ENCODE measurements at regions not wholly inside any gene's neighbourhood (a gene's known extent, or its start where the extent isn't known, plus 50 kb on each side); places are given as distances from the start of the nearest gene placed in this dataset.

GRCh38 chr1:70866542-70867264 is 180.9 kb downstream of the PTGER3 start:
- peak in 6 of 9 donors; percentile 6 to 68 (median 38) for DNase-seq (ENCODE audit: low read depth in 6 of 9, low spot score in 9 of 9)
- Histone ChIP-seq H3K9me3 (ENCODE audit: control insufficient read depth in 2 of 2, insufficient read depth in 1 of 2, low read length in 1 of 2) (no peaks in the 10 kb centered on the region), H3K4me1 (ENCODE audit: control insufficient read depth in 2 of 2, insufficient read depth in 2 of 2, low read length in 2 of 2) (peaks cover 0 to 11% of the 10 kb centered on the region in 2 donors), H3K4me3 (ENCODE audit: low read length in 2 of 2) (no peak overlapping the region), H3K27me3 (ENCODE audit: control insufficient read depth in 2 of 2, insufficient read depth in 1 of 2, low read length in 1 of 2) (no peaks in the 10 kb centered on the region), H3K36me3 (ENCODE audit: control insufficient read depth in 2 of 2, insufficient read depth in 2 of 2, low read length in 1 of 2) (no peaks in the 10 kb centered on the region), H3K27ac (ENCODE audit: low read depth in 1 of 2, low read length in 1 of 2) (no peak overlapping the region)
- 45% methylated on average over 4 of the region's 4 CpGs for WGBS

- Histone ChIP-seq H3K4me3 (ENCODE audit: low read length in 2 of 2) (no peak overlapping the region), H3K9me3 (ENCODE audit: control insufficient read depth in 2 of 2, insufficient read depth in 1 of 2, low read length in 1 of 2) (no peaks in the 10 kb centered on the region), H3K27ac (ENCODE audit: low read depth in 1 of 2, low read length in 1 of 2) (no peak overlapping the region), H3K4me1 (ENCODE audit: control insufficient read depth in 2 of 2, insufficient read depth in 2 of 2, low read length in 2 of 2) (peaks cover 0 to under 1% of the 10 kb centered on the region in 2 donors), H3K27me3 (ENCODE audit: control insufficient read depth in 2 of 2, insufficient read depth in 1 of 2, low read length in 1 of 2) (no peaks in the 10 kb centered on the region), H3K36me3 (ENCODE audit: control insufficient read depth in 2 of 2, insufficient read depth in 2 of 2, low read length in 1 of 2) (no peaks in the 10 kb centered on the region)
- no peak for DNase-seq (ENCODE audit: low read depth in 6 of 9, low spot score in 9 of 9)
- WGBS: 72% methylated on average over 3 of the region's 3 CpGs
Measured at GRCh38 chr1:70871790-70872189, 175.8 kb downstream of the PTGER3 start.

- Histone ChIP-seq H3K36me3 (ENCODE audit: control insufficient read depth in 2 of 2, insufficient read depth in 2 of 2, low read length in 1 of 2) (no peaks in the 10 kb centered on the region), H3K4me3 (ENCODE audit: low read length in 2 of 2) (no peak overlapping the region), H3K9me3 (ENCODE audit: control insufficient read depth in 2 of 2, insufficient read depth in 1 of 2, low read length in 1 of 2) (no peaks in the 10 kb centered on the region), H3K27me3 (ENCODE audit: control insufficient read depth in 2 of 2, insufficient read depth in 1 of 2, low read length in 1 of 2) (no peaks in the 10 kb centered on the region), H3K4me1 (ENCODE audit: control insufficient read depth in 2 of 2, insufficient read depth in 2 of 2, low read length in 2 of 2) (no peaks in the 10 kb centered on the region), H3K27ac (ENCODE audit: low read depth in 1 of 2, low read length in 1 of 2) (no peak overlapping the region)
- WGBS: 59% methylated on average over 2 of the region's 2 CpGs
- no peak for DNase-seq (ENCODE audit: low read depth in 6 of 9, low spot score in 9 of 9)
Measured at GRCh38 chr1:70874063-70874462, 173.6 kb downstream of the PTGER3 start.

- Histone ChIP-seq H3K36me3 (ENCODE audit: control insufficient read depth in 2 of 2, insufficient read depth in 2 of 2, low read length in 1 of 2) (no peaks in the 10 kb centered on the region), H3K27ac (ENCODE audit: low read depth in 1 of 2, low read length in 1 of 2) (no peak overlapping the region), H3K4me3 (ENCODE audit: low read length in 2 of 2) (no peak overlapping the region), H3K9me3 (ENCODE audit: control insufficient read depth in 2 of 2, insufficient read depth in 1 of 2, low read length in 1 of 2) (no peaks in the 10 kb centered on the region), H3K4me1 (ENCODE audit: control insufficient read depth in 2 of 2, insufficient read depth in 2 of 2, low read length in 2 of 2) (no peaks in the 10 kb centered on the region), H3K27me3 (ENCODE audit: control insufficient read depth in 2 of 2, insufficient read depth in 1 of 2, low read length in 1 of 2) (no peaks in the 10 kb centered on the region)
- DNase-seq (ENCODE audit: low read depth in 6 of 9, low spot score in 9 of 9): no peak
- WGBS: 95% methylated on average over 1 of the region's 1 CpG
Measured at GRCh38 chr1:70874818-70875217, 172.8 kb downstream of the PTGER3 start.

- Histone ChIP-seq H3K36me3 (ENCODE audit: control insufficient read depth in 2 of 2, insufficient read depth in 2 of 2, low read length in 1 of 2) (no peaks in the 10 kb centered on the region), H3K27me3 (ENCODE audit: control insufficient read depth in 2 of 2, insufficient read depth in 1 of 2, low read length in 1 of 2) (no peaks in the 10 kb centered on the region), H3K4me1 (ENCODE audit: control insufficient read depth in 2 of 2, insufficient read depth in 2 of 2, low read length in 2 of 2) (no peaks in the 10 kb centered on the region), H3K9me3 (ENCODE audit: control insufficient read depth in 2 of 2, insufficient read depth in 1 of 2, low read length in 1 of 2) (peaks cover 0 to 6% of the 10 kb centered on the region in 2 donors), H3K4me3 (ENCODE audit: low read length in 2 of 2) (no peak overlapping the region), H3K27ac (ENCODE audit: low read depth in 1 of 2, low read length in 1 of 2) (no peak overlapping the region)
- WGBS: 98% methylated on average over 3 of the region's 3 CpGs
- DNase-seq (ENCODE audit: low read depth in 6 of 9, low spot score in 9 of 9): no peak
Measured at GRCh38 chr1:70877343-70877742, 170.3 kb downstream of the PTGER3 start.

- Histone ChIP-seq H3K9me3 (ENCODE audit: control insufficient read depth in 2 of 2, insufficient read depth in 1 of 2, low read length in 1 of 2) (no peaks in the 10 kb centered on the region), H3K36me3 (ENCODE audit: control insufficient read depth in 2 of 2, insufficient read depth in 2 of 2, low read length in 1 of 2) (no peaks in the 10 kb centered on the region), H3K4me1 (ENCODE audit: control insufficient read depth in 2 of 2, insufficient read depth in 2 of 2, low read length in 2 of 2) (no peaks in the 10 kb centered on the region), H3K27me3 (ENCODE audit: control insufficient read depth in 2 of 2, insufficient read depth in 1 of 2, low read length in 1 of 2) (no peaks in the 10 kb centered on the region), H3K27ac (ENCODE audit: low read depth in 1 of 2, low read length in 1 of 2) (no peak overlapping the region), H3K4me3 (ENCODE audit: low read length in 2 of 2) (no peak overlapping the region)
- WGBS: 90% methylated on average over 3 of the region's 3 CpGs
- DNase-seq (ENCODE audit: low read depth in 6 of 9, low spot score in 9 of 9): no peak
Measured at GRCh38 chr1:70887936-70888335, 159.7 kb downstream of the PTGER3 start.

GRCh38 chr1:70888722-70889121 is 158.9 kb downstream of the PTGER3 start:
- 91% methylated on average over 4 of the region's 4 CpGs for WGBS
- Histone ChIP-seq H3K4me3 (ENCODE audit: low read length in 2 of 2) (no peak overlapping the region), H3K4me1 (ENCODE audit: control insufficient read depth in 2 of 2, insufficient read depth in 2 of 2, low read length in 2 of 2) (no peaks in the 10 kb centered on the region), H3K36me3 (ENCODE audit: control insufficient read depth in 2 of 2, insufficient read depth in 2 of 2, low read length in 1 of 2) (no peaks in the 10 kb centered on the region), H3K9me3 (ENCODE audit: control insufficient read depth in 2 of 2, insufficient read depth in 1 of 2, low read length in 1 of 2) (no peaks in the 10 kb centered on the region), H3K27ac (ENCODE audit: low read depth in 1 of 2, low read length in 1 of 2) (no peak overlapping the region), H3K27me3 (ENCODE audit: control insufficient read depth in 2 of 2, insufficient read depth in 1 of 2, low read length in 1 of 2) (no peaks in the 10 kb centered on the region)
- no peak for DNase-seq (ENCODE audit: low read depth in 6 of 9, low spot score in 9 of 9)

GRCh38 chr1:70890408-70890807 is 157.2 kb downstream of the PTGER3 start:
- no peaks in the 10 kb centered on the region for H3K4me1 ChIP-seq (ENCODE audit: control insufficient read depth in 2 of 2, insufficient read depth in 2 of 2, low read length in 2 of 2)
- H3K27ac ChIP-seq (ENCODE audit: low read depth in 1 of 2, low read length in 1 of 2): no peak overlapping the region
- H3K36me3 ChIP-seq (ENCODE audit: control insufficient read depth in 2 of 2, insufficient read depth in 2 of 2, low read length in 1 of 2): no peaks in the 10 kb centered on the region
- 98% methylated on average over 2 of the region's 2 CpGs for WGBS
- H3K27me3 ChIP-seq (ENCODE audit: control insufficient read depth in 2 of 2, insufficient read depth in 1 of 2, low read length in 1 of 2): no peaks in the 10 kb centered on the region
- no peaks in the 10 kb centered on the region for H3K9me3 ChIP-seq (ENCODE audit: control insufficient read depth in 2 of 2, insufficient read depth in 1 of 2, low read length in 1 of 2)
- no peak overlapping the region for H3K4me3 ChIP-seq (ENCODE audit: low read length in 2 of 2)
- no peak for DNase-seq (ENCODE audit: low read depth in 6 of 9, low spot score in 9 of 9)

- no peak overlapping the region for H3K27ac ChIP-seq (ENCODE audit: low read depth in 1 of 2, low read length in 1 of 2)
Measured at GRCh38 chr1:70891051-70891843, 156.4 kb downstream of the PTGER3 start.

More at GRCh38 chr1:70891051-70891843, 156.4 kb downstream of the PTGER3 start:
- no peaks in the 10 kb centered on the region for H3K27me3 ChIP-seq (ENCODE audit: control insufficient read depth in 2 of 2, insufficient read depth in 1 of 2, low read length in 1 of 2)
- no peaks in the 10 kb centered on the region for H3K4me1 ChIP-seq (ENCODE audit: control insufficient read depth in 2 of 2, insufficient read depth in 2 of 2, low read length in 2 of 2)
- DNase-seq (ENCODE audit: low read depth in 6 of 9, low spot score in 9 of 9): no peak
- H3K36me3 ChIP-seq (ENCODE audit: control insufficient read depth in 2 of 2, insufficient read depth in 2 of 2, low read length in 1 of 2): no peaks in the 10 kb centered on the region
- H3K9me3 ChIP-seq (ENCODE audit: control insufficient read depth in 2 of 2, insufficient read depth in 1 of 2, low read length in 1 of 2): no peaks in the 10 kb centered on the region
- H3K4me3 ChIP-seq (ENCODE audit: low read length in 2 of 2): no peak overlapping the region

Measured in thymus (tissue), 11 donors.